ENCODE measurements at regions not wholly inside any gene's neighbourhood (a gene's known extent, or its start where the extent isn't known, plus 50 kb on each side); places are given as distances from the start of the nearest gene placed in this dataset.

GRCh38 chr1:198939286-198939685, 300.4 kb downstream of the PTPRC start:
- no peak for DNase-seq (ENCODE audit: low read depth)
- no peak overlapping the region for H3K4me3 ChIP-seq (ENCODE audit: control insufficient read depth, low read depth, low read length)
- TF ChIP-seq, protein P1, sequence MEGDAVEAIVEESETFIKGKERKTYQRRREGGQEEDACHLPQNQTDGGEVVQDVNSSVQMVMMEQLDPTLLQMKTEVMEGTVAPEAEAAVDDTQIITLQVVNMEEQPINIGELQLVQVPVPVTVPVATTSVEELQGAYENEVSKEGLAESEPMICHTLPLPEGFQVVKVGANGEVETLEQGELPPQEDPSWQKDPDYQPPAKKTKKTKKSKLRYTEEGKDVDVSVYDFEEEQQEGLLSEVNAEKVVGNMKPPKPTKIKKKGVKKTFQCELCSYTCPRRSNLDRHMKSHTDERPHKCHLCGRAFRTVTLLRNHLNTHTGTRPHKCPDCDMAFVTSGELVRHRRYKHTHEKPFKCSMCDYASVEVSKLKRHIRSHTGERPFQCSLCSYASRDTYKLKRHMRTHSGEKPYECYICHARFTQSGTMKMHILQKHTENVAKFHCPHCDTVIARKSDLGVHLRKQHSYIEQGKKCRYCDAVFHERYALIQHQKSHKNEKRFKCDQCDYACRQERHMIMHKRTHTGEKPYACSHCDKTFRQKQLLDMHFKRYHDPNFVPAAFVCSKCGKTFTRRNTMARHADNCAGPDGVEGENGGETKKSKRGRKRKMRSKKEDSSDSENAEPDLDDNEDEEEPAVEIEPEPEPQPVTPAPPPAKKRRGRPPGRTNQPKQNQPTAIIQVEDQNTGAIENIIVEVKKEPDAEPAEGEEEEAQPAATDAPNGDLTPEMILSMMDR (conservative IDR thresholded peaks at IDR 0.05; ENCODE audit: control insufficient read depth, insufficient read depth, low read depth, low read length) = no peak

DNA sequence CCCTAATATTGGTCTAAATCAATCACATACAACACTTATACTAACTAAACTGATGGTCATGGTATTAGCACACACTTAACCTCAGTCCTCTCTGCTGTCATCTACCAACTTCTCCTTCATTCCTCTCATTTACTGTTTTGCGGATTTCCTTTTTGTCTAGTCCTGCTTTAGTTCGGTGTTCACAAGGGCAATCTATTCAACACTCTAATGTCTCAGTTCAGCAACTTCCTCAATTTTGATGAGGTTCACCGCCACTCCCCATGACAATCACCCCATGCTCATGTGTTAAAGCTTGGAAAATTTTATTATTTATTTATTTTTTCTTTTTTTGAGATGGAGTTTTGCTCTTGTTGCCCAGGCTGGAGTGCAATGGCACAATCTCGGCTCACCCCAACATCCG, 301.1 kb downstream of the PTPRC start:
- DNase-seq (ENCODE audit: low read depth) = no peak
- H3K4me3 ChIP-seq (ENCODE audit: control insufficient read depth, low read depth, low read length) = no peak overlapping the region
- TF ChIP-seq, protein P1 (conservative IDR thresholded peaks at IDR 0.05; ENCODE audit: control insufficient read depth, insufficient read depth, low read depth, low read length) = no peak

GRCh38 chr1:198942466-198942865, 303.6 kb downstream of the PTPRC start:
- TF ChIP-seq, protein P1 (conservative IDR thresholded peaks at IDR 0.05; ENCODE audit: control insufficient read depth, insufficient read depth, low read depth, low read length) = no peak
- no peak overlapping the region for H3K4me3 ChIP-seq (ENCODE audit: control insufficient read depth, low read depth, low read length)
- DNase-seq (ENCODE audit: low read depth) = no peak

- no peak for DNase-seq (ENCODE audit: low read depth)
- no peak overlapping the region for H3K4me3 ChIP-seq (ENCODE audit: control insufficient read depth, low read depth, low read length)
- TF ChIP-seq, protein P1 (conservative IDR thresholded peaks at IDR 0.05; ENCODE audit: control insufficient read depth, insufficient read depth, low read depth, low read length) = no peak
Measured at GRCh38 chr1:198943484-198944187, 304.8 kb downstream of the PTPRC start.

DNA sequence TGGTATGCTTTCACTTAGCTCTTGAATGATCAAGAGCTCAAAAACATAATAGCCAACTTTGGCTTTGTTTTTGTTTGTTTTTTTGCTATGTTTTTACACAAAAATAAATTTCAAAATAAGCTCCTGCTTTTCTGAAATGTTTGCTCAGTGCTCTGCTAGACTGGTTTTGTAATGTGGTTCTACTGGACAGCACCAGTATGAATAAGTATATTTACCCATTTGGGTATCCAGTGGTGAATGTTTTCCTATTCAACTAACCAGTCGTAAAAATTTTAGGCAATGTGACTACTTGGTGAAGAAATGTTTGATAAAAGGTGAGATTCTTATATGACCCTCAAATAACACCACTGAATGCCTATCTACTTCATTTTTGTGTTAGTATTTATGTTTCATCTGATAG, 308.6 kb downstream of the PTPRC start:
- no peak overlapping the region for H3K4me3 ChIP-seq (ENCODE audit: control insufficient read depth, low read depth, low read length)
- no peak for DNase-seq (ENCODE audit: low read depth)
- TF ChIP-seq, protein P1 (conservative IDR thresholded peaks at IDR 0.05; ENCODE audit: control insufficient read depth, insufficient read depth, low read depth, low read length) = no peak

DNA sequence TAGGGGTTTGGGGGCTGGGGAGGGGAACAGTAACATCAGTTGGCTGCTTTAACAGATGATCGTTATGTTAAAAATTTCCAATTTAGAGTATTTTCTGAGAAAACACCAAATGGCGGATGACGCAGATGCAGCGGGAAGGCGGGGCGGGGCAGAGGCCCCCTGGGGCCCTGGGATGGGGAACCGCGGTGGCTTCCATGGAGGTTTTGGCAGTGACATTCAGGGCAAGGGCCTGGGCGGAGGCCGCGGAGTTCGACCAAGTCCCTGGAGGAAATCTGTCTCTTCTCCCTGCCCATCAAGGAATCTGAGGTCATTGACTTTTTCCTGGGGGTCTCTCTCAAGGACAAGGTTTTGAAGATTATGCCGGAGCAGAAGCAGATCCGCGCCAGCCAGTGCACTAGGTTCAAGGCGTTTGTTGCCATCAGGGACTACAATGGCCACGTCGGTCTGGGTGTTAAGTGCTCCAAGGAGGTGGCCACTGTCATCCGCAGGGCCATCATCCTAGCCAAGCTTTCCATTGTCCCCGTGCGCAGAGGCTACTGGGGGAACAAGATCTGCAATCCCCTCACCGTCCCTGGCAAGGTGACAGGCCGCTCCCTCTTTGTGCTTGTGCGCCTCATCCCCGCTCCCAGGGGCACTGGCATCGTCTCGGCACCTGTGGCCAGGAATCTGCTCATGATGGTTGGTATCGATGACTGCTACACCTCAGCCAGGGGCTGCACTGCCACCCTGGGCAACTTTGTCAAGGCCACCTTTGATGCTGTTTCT, 310.2 kb downstream of the PTPRC start:
- no peak for DNase-seq (ENCODE audit: low read depth)
- TF ChIP-seq, protein P1 (conservative IDR thresholded peaks at IDR 0.05; ENCODE audit: control insufficient read depth, insufficient read depth, low read depth, low read length) = no peak
- no peak overlapping the region for H3K4me3 ChIP-seq (ENCODE audit: control insufficient read depth, low read depth, low read length)

All from fibroblast of mammary gland (primary cell).